GM10248 (cell line): ENCODE measurements at regions not wholly inside any gene's neighbourhood (a gene's known extent, or its start where the extent isn't known, plus 50 kb on each side); places are given as distances from the start of the nearest gene placed in this dataset.
A peak's percentile ranks its signal among the peaks of the same experiment; 100 is the strongest.

Experiments
- CTCF ChIA-PET: fragments of 300-600 bp; sonication (Branson Sonifier 250); formaldehyde crosslinking; extraction: SDS; loops from one replicate; lab custom pipeline; 2021; ENCODE audit warnings: antibody characterized with exemption; lab: Yijun Ruan, JAX
- POLR2A ChIA-PET: fragments of 350-650 bp; sonication (Branson Sonifier 250); formaldehyde crosslinking; extraction: SDS; loops from one replicate; lab custom pipeline; 2020; ENCODE audit warnings: antibody characterized with exemption; lab: Yijun Ruan, JAX
- DNase-seq: peaks from one replicate; pipeline ENCODE4 v3.0.0; 2012; ENCODE audit errors: extremely low spot score
- TF ChIP-seq, protein P1 (sequence below): IDR thresholded peaks from 2 replicates; pipeline ENCODE4 v1.5.1; 2012; ENCODE audit warnings: mild to moderate bottlenecking, low read depth; ENCODE audit errors: extremely low read depth, missing control alignments, control extremely low read depth

DNA sequence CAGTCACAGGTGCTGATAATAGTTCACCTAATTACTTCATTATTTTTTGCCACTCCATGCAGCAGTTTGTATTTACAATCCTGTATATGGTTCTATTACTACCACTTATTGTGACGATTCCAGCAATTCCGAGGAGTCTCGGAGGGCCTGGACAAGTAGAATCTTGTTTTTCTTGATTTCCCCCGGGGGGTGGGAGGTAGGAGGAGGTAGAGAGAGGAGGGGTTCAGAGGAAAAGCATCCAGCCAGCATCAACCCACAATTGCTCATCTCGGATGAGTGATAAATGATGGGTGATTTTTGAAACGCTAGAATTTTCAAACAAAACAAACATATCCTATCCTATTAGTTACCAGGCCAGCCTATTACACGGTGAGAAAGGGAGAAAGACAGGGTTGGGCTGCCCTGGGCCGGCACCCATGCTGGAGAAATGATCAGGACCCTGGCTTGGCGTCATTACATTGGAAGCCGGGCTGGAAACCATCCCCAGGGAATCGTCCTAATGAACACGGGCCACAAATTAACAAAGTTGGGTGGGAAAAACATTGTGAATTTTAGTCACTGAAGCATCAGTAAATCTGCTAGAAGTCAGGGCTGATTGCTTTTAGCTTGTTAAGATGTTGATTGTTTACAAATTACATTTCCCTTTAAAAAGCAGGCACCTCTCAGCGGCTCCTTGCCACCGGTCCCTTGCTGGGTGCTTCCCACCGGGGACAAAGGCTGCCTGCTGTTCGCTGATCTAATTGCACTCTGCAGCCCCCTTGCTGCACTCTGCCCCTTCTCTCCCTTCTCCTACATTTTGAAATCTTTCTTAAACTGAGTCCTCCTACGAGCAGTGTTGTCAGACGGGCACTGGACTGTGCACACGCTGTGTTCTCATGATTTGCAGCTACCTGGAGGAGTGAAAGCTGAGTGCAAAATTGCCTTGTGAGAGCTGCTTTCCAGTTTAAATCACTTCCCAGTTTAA lies 95.5 kb downstream of the FAM204A start:
- CTCF ChIA-PET: interaction anchor here (1.3 kb wide), 1 partner anchor 13 kb away, joined by 4 read pairs; no protein-coding TSS in a partner anchor
- DNase-seq: no peak

DNA sequence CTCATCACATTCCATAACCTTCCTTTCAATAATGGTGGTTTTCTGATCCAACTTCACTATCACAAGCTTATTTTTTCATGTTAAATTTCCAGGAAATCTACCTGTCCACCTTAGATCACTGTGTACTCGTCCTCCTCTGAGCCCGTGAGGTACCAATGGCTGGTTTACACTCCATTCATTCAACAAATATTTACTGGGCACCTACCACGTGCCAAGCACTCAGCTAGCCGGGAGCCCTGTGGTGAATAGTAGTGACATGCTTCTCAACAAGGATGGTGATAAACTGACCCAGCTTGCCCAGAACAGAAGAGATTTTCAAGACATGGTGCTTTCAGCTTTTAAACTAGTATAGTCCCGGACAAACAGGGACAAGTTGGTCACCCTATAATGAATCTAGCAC lies 98.2 kb downstream of the FAM204A start:
- CTCF ChIA-PET: interaction anchor here (1.4 to 5.8 kb wide), 9 partner anchors 8 to 1027 kb away, joined by 3 to 88 read pairs (median 11); no protein-coding TSS in a partner anchor
- no peak for DNase-seq
- TF ChIP-seq, protein P1, sequence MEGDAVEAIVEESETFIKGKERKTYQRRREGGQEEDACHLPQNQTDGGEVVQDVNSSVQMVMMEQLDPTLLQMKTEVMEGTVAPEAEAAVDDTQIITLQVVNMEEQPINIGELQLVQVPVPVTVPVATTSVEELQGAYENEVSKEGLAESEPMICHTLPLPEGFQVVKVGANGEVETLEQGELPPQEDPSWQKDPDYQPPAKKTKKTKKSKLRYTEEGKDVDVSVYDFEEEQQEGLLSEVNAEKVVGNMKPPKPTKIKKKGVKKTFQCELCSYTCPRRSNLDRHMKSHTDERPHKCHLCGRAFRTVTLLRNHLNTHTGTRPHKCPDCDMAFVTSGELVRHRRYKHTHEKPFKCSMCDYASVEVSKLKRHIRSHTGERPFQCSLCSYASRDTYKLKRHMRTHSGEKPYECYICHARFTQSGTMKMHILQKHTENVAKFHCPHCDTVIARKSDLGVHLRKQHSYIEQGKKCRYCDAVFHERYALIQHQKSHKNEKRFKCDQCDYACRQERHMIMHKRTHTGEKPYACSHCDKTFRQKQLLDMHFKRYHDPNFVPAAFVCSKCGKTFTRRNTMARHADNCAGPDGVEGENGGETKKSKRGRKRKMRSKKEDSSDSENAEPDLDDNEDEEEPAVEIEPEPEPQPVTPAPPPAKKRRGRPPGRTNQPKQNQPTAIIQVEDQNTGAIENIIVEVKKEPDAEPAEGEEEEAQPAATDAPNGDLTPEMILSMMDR: no peak
- POLR2A ChIA-PET: no interaction called here

More for the DNA sequence above, 95.5 kb downstream of the FAM204A start:
- POLR2A ChIA-PET: no interaction called here
- TF ChIP-seq, protein P1: no peak

DNA sequence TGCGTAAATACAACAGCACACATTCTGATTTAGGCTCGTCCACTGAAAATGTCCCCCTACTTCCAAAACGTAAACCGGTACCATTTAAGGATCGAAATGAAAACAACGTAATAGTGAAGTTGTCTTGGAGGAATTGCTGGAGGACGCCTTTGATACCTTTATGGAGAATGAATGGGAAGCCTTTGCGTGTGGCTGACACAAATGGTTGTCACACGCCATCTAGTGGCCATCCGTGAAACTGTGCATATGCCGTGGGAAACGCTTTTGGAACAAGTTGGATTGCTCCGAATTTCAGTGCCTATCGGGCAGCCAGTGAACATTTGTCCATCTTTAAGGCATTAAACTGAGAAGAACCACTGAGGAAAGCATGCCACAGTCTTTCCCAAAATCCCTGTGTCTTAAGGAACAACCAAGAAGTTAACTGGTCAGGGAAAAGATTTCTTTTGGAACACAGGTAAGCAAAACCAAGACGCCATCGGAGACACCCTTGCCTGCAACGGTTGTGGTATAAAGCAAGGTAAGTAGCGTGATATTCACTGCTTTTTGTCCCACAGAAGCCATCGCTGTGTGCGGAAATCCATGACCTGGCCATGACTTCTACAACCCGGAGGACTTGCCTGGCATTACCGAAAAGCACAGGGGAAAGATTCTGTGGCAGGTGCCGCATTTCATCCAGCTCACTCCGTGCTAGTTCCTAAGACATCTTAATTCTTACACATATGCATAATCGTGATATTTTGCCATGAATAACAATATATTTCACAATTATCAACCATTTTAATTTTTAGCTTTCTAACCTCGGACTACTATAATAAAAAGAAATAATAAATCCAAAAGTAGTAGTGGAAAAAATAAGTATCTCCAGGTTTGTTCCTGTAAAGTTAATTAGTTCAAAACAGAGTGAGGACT lies 100.6 kb downstream of the FAM204A start:
- DNase-seq: peak; percentile 50
- TF ChIP-seq, protein P1: peak; percentile 94
- ChIA-PET CTCF (interaction anchor here (0.7 to 5.8 kb wide), 34 partner anchors 8 to 1025 kb away, joined by 3 to 88 read pairs (median 4); no protein-coding TSS in a partner anchor), POLR2A (no interaction called here)

DNA sequence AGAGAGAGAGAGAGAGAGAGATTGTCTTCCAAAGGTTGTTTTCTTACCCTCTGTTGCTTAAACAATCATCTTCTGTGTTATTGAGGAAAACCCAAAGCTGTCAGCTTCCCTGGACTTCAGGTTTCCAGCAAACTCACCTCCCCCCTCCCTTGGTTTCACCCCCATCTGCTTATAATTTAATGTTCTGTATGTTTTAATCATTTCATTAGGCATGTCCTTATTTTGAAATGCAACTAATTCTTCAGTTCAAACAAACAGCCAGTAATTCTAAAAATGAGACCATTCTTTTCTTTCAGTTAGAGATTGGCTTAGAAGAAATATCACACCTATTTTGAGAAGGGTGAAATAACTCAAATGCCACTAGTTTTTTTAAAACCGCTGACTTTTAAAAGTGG lies 102.9 kb downstream of the FAM204A start:
- TF ChIP-seq, protein P1: no peak
- ChIA-PET POLR2A (no interaction called here), CTCF (interaction anchor here (1.4 to 5.8 kb wide), 2 partner anchors 20 to 742 kb away, joined by 4 to 88 read pairs; no protein-coding TSS in a partner anchor)

DNA sequence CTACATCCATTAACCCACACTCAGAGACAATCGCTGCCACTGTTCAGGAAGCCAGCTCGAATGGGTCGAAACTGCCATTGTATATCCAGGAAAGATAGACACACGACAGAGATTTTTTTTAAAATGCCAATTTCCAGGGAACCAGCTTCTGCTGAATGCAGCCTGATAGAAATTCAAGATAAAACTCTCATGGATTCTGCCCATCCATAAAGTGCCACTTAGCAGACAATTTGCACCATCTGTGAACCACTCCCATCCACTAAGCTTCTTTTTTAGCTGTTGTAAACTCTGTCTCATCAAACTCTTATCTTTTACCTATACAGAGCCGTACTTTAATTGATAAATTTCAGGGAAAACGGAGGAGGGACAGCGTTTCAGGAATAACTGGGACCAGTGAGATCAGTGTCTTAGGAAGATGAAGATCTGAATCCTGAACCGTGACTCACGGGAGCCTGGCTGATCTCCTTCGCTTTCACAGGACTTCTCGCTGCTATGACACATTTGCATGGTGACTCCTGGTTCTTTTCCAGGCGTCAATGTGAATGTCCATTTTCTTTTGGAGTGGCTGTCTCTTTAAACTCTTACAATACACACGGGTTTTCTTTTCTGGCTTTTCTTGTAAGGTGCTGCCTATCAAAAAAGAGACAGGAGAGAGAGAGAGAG lies 103.4 kb downstream of the FAM204A start:
- POLR2A ChIA-PET: no interaction called here
- no peak for DNase-seq
- CTCF ChIA-PET: interaction anchor here (0.7 to 3.2 kb wide), 4 partner anchors 10 to 742 kb away, joined by 3 to 17 read pairs (median 4); no protein-coding TSS in a partner anchor
- TF ChIP-seq, protein P1: no peak

More for the DNA sequence above, 102.9 kb downstream of the FAM204A start:
- no peak for DNase-seq
